GM13977 (cell line): ENCODE measurements at regions not wholly inside any gene's neighbourhood (a gene's known extent, or its start where the extent isn't known, plus 50 kb on each side); places are given as distances from the start of the nearest gene placed in this dataset.

Source experiments
- DNase-seq: peaks from one replicate; pipeline ENCODE4 v3.0.0; 2012; ENCODE audit warnings: low spot score
- in situ Hi-C: fragments of 300-500 bp; cut with MboI; formaldehyde crosslinking; loops from one replicate; pipeline ENCODE4 v1.12.0; 2022; ENCODE audit warnings: low sequenced_read_pairs, low pct_unique_long_range_greater_than_20kb, mixed read lengths, inconsistent platforms; ENCODE audit not compliant: unreplicated experiment
- TF ChIP-seq, protein P1 (sequence below): IDR thresholded peaks from 2 replicates; pipeline ENCODE4 v1.5.1; 2012; ENCODE audit warnings: mild to moderate bottlenecking, control low read depth; ENCODE audit not compliant: insufficient read depth; ENCODE audit errors: extremely low read depth, missing control alignments

GRCh38 chr2:187093771-187094412 is 244.9 kb upstream of the ZSWIM2 start:
- no peak for DNase-seq
- in situ Hi-C loops = no loop called here

GRCh38 chr2:187091664-187092063 is 242.7 kb upstream of the ZSWIM2 start:
- TF ChIP-seq, protein P1, sequence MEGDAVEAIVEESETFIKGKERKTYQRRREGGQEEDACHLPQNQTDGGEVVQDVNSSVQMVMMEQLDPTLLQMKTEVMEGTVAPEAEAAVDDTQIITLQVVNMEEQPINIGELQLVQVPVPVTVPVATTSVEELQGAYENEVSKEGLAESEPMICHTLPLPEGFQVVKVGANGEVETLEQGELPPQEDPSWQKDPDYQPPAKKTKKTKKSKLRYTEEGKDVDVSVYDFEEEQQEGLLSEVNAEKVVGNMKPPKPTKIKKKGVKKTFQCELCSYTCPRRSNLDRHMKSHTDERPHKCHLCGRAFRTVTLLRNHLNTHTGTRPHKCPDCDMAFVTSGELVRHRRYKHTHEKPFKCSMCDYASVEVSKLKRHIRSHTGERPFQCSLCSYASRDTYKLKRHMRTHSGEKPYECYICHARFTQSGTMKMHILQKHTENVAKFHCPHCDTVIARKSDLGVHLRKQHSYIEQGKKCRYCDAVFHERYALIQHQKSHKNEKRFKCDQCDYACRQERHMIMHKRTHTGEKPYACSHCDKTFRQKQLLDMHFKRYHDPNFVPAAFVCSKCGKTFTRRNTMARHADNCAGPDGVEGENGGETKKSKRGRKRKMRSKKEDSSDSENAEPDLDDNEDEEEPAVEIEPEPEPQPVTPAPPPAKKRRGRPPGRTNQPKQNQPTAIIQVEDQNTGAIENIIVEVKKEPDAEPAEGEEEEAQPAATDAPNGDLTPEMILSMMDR = no peak
- DNase-seq = no peak
- in situ Hi-C loops = no loop called here

More at GRCh38 chr2:187093771-187094412, 244.9 kb upstream of the ZSWIM2 start:
- TF ChIP-seq, protein P1 = no peak

GRCh38 chr2:187084524-187084923 is 235.6 kb upstream of the ZSWIM2 start:
- TF ChIP-seq, protein P1 = no peak
- in situ Hi-C loops = no loop called here

GRCh38 chr2:187081461-187081860 is 232.5 kb upstream of the ZSWIM2 start:
- no peak for DNase-seq
- TF ChIP-seq, protein P1 = no peak
- in situ Hi-C loops = no loop called here

More at GRCh38 chr2:187084524-187084923, 235.6 kb upstream of the ZSWIM2 start:
- DNase-seq = no peak

DNA sequence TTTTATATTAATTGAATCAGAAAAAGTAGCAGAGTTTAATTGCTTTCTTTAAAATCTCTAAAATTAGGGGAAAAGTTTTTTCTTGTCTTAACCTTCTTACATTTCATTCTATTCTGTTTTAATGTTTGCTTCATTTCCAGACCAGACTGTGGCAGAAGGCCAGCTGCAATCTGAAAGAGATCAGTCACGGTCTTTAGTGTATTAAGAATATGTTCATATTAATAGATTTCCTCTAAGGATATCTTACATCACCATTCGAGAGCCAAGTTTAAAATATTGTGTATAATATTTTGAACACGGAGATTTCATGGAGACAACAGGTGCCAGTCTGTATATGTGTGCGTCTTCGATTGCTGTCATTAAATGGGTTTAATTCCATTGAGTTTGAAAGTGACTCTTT is 230.9 kb upstream of the ZSWIM2 start:
- DNase-seq = no peak
- in situ Hi-C loops = no loop called here
- TF ChIP-seq, protein P1 = no peak

- TF ChIP-seq, protein P1 = no peak
- in situ Hi-C loops = no loop called here
- DNase-seq = no peak
Measured at GRCh38 chr2:187078297-187078696, 229.3 kb upstream of the ZSWIM2 start.
